Calu3 (cell line): ENCODE measurements at regions not wholly inside any gene's neighbourhood (a gene's known extent, or its start where the extent isn't known, plus 50 kb on each side); places are given as distances from the start of the nearest gene placed in this dataset.
"Not testable (repeated sequence)": the region's sequence is repeated elsewhere in the genome, so short reads cannot be mapped to it uniquely, and the experiment has no call there.

Experiments
- BruUV-seq: library from RNA; stranded (reverse); fragments of 400-500 nt; replicated peaks from 2 replicates; lab custom pipeline; 2021; lab: Mats Ljungman, UMichigan
- CTCF ChIA-PET: fragments of 300-600 bp; sonication (Branson Sonifier 250); formaldehyde crosslinking; loops from one replicate; lab custom pipeline; 2022; ENCODE audit warnings: antibody characterized with exemption; lab: Charles Lee
- DNase-seq: peaks from one replicate; pipeline ENCODE4 v3.0.0; 2022
- H3K27ac Mint-ChIP-seq: one replicate; pipeline ENCODE4 v1.8.0; 2022; ENCODE audit warnings: mixed read lengths; ENCODE audit not compliant: unreplicated experiment
- H3K27me3 Mint-ChIP-seq: one replicate; pipeline ENCODE4 v1.8.0; 2022; ENCODE audit warnings: mixed read lengths; ENCODE audit not compliant: unreplicated experiment
- H3K36me3 Mint-ChIP-seq: one replicate; pipeline ENCODE4 v1.8.0; 2022; ENCODE audit warnings: mild to moderate bottlenecking, moderate library complexity, mixed read lengths; ENCODE audit not compliant: insufficient read depth, unreplicated experiment
- H3K4me1 Mint-ChIP-seq: one replicate; pipeline ENCODE4 v1.8.0; 2022; ENCODE audit warnings: mild to moderate bottlenecking, low read depth, mixed read lengths; ENCODE audit not compliant: unreplicated experiment
- H3K4me3 Mint-ChIP-seq: one replicate; pipeline ENCODE4 v1.8.0; 2022; ENCODE audit warnings: mild to moderate bottlenecking, low read depth, moderate library complexity, mixed read lengths; ENCODE audit not compliant: unreplicated experiment
- H3K9me3 Mint-ChIP-seq: one replicate; pipeline ENCODE4 v1.8.0; 2022; ENCODE audit warnings: low read depth, mixed read lengths; ENCODE audit not compliant: unreplicated experiment
- CTCF ChIP-seq: fragments of 200-600 bp; IDR thresholded peaks from one replicate; pipeline ENCODE4 v1.8.0; 2022; ENCODE audit warnings: antibody characterized with exemption; ENCODE audit not compliant: unreplicated experiment
- intact Hi-C: fragments of 100-400 bp; cut with micrococcal nuclease; formaldehyde crosslinking; loops from one replicate; pipeline ENCODE4 v1.10.0; 2022; ENCODE audit not compliant: unreplicated experiment

- no peaks in the 10 kb centered on the region for H3K4me1 Mint-ChIP-seq
- CTCF ChIA-PET = no interaction called here
- H3K4me3 Mint-ChIP-seq = no peak overlapping the region
- BruUV-seq = no TSS peak
- H3K27ac Mint-ChIP-seq = no peak overlapping the region
- no peaks in the 10 kb centered on the region for H3K9me3 Mint-ChIP-seq
- no peak for TF ChIP-seq CTCF
- no peak for DNase-seq
- no peaks in the 10 kb centered on the region for H3K27me3 Mint-ChIP-seq
- H3K36me3 Mint-ChIP-seq = no peaks in the 10 kb centered on the region
- intact Hi-C loops = no loop called here
Observed at GRCh38 chr6:74568861-74569260, 637.0 kb downstream of the COL12A1 start.

- H3K9me3 Mint-ChIP-seq, H3K4me3 Mint-ChIP-seq, CTCF ChIA-PET, BruUV-seq, intact Hi-C loops, H3K27me3 Mint-ChIP-seq, H3K4me1 Mint-ChIP-seq, H3K36me3 Mint-ChIP-seq, H3K27ac Mint-ChIP-seq, DNase-seq: not testable (repeated sequence)
Observed at GRCh38 chr6:74567923-74568290, 637.9 kb downstream of the COL12A1 start.

GRCh38 chr6:74567281-74567922, 638.5 kb downstream of the COL12A1 start:
- CTCF ChIA-PET = no interaction called here
- BruUV-seq = no TSS peak
- no peak overlapping the region for H3K4me3 Mint-ChIP-seq

GRCh38 chr6:74557236-74557635, 648.6 kb downstream of the COL12A1 start:
- no peak for DNase-seq
- intact Hi-C loops = no loop called here
- no peak for TF ChIP-seq CTCF
- H3K27ac Mint-ChIP-seq = no peak overlapping the region
- H3K4me3 Mint-ChIP-seq = no peak overlapping the region
- H3K27me3 Mint-ChIP-seq = no peaks in the 10 kb centered on the region
- H3K4me1 Mint-ChIP-seq = no peaks in the 10 kb centered on the region
- no peaks in the 10 kb centered on the region for H3K36me3 Mint-ChIP-seq
- H3K9me3 Mint-ChIP-seq = peaks cover 2% of the 10 kb centered on the region
- CTCF ChIA-PET = no interaction called here
- no TSS peak for BruUV-seq

More at GRCh38 chr6:74567281-74567922, 638.5 kb downstream of the COL12A1 start:
- H3K9me3 Mint-ChIP-seq = no peaks in the 10 kb centered on the region
- no peaks in the 10 kb centered on the region for H3K36me3 Mint-ChIP-seq
- no peaks in the 10 kb centered on the region for H3K27me3 Mint-ChIP-seq
- intact Hi-C loops = no loop called here
- no peak for TF ChIP-seq CTCF
- DNase-seq = no peak
- H3K4me1 Mint-ChIP-seq = no peaks in the 10 kb centered on the region
- no peak overlapping the region for H3K27ac Mint-ChIP-seq

GRCh38 chr6:74554041-74554440, 651.8 kb downstream of the COL12A1 start:
- intact Hi-C loops = no loop called here
- Mint-ChIP-seq H3K4me1 (no peaks in the 10 kb centered on the region), H3K27me3 (no peaks in the 10 kb centered on the region), H3K9me3 (peaks cover 2% of the 10 kb centered on the region), H3K4me3 (no peak overlapping the region), H3K36me3 (no peaks in the 10 kb centered on the region), H3K27ac (no peak overlapping the region)
- BruUV-seq = no TSS peak
- CTCF ChIA-PET = interaction anchor here (0.7 kb wide), 1 partner anchor 9 kb away, joined by 3 read pairs; no protein-coding TSS in a partner anchor
- no peak for TF ChIP-seq CTCF
- no peak for DNase-seq
